ENCODE measurements at regions not wholly inside any gene's neighbourhood (a gene's known extent, or its start where the extent isn't known, plus 50 kb on each side); places are given as distances from the start of the nearest gene placed in this dataset.
"Not testable (repeated sequence)": the region's sequence is repeated elsewhere in the genome, so short reads cannot be mapped to it uniquely, and the experiment has no call there.

GRCh38 chrX:109077788-109078187 lies 341.4 kb upstream of the IRS4 start:
- no peak for TF ChIP-seq EZH2 (IDR thresholded peaks at IDR 0.05; ENCODE audit: borderline replicate concordance, low read depth, low read length, severe bottlenecking)
- TF ChIP-seq, protein P1, sequence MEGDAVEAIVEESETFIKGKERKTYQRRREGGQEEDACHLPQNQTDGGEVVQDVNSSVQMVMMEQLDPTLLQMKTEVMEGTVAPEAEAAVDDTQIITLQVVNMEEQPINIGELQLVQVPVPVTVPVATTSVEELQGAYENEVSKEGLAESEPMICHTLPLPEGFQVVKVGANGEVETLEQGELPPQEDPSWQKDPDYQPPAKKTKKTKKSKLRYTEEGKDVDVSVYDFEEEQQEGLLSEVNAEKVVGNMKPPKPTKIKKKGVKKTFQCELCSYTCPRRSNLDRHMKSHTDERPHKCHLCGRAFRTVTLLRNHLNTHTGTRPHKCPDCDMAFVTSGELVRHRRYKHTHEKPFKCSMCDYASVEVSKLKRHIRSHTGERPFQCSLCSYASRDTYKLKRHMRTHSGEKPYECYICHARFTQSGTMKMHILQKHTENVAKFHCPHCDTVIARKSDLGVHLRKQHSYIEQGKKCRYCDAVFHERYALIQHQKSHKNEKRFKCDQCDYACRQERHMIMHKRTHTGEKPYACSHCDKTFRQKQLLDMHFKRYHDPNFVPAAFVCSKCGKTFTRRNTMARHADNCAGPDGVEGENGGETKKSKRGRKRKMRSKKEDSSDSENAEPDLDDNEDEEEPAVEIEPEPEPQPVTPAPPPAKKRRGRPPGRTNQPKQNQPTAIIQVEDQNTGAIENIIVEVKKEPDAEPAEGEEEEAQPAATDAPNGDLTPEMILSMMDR (IDR thresholded peaks at IDR 0.05; ENCODE audit: borderline replicate concordance, extremely low read depth, low read length, poor library complexity, severe bottlenecking): no peak
- H3K4me1 ChIP-seq (ENCODE audit: insufficient read depth, low read length): no peaks in the 10 kb centered on the region
- H3K79me2 ChIP-seq (ENCODE audit: insufficient read depth, low read length): no peaks in the 10 kb centered on the region

GRCh38 chrX:109054181-109054581 lies 317.8 kb upstream of the IRS4 start:
- not testable (repeated sequence) for H3K27me3 ChIP-seq (ENCODE audit: insufficient read depth, low read length, poor library complexity); H3K9ac ChIP-seq (ENCODE audit: low read depth, low read length); H2AFZ ChIP-seq (ENCODE audit: low read depth, low read length); H4K20me1 ChIP-seq (ENCODE audit: insufficient read depth, low read length); DNase-seq; H3K4me1 ChIP-seq (ENCODE audit: insufficient read depth, low read length); ATAC-seq (ENCODE audit: insufficient read depth, low read depth); H3K9me3 ChIP-seq (ENCODE audit: insufficient read depth, low read length, severe bottlenecking); H3K36me3 ChIP-seq (ENCODE audit: insufficient read depth, low read length); H3K4me2 ChIP-seq (ENCODE audit: insufficient read depth, low read length); H3K27ac ChIP-seq (ENCODE audit: low read length); H3K79me2 ChIP-seq (ENCODE audit: insufficient read depth, low read length); H3K4me3 ChIP-seq (ENCODE audit: low read depth in 1 of 2, low read length in 2 of 2)

More at GRCh38 chrX:109077788-109078187, 341.4 kb upstream of the IRS4 start:
- Histone ChIP-seq H3K4me3 (ENCODE audit: low read depth in 1 of 2, low read length in 2 of 2) (no peak overlapping the region), H3K27me3 (ENCODE audit: insufficient read depth, low read length, poor library complexity) (no peaks in the 10 kb centered on the region), H4K20me1 (ENCODE audit: insufficient read depth, low read length) (no peaks in the 10 kb centered on the region), H3K4me2 (ENCODE audit: insufficient read depth, low read length) (no peak overlapping the region), H3K36me3 (ENCODE audit: insufficient read depth, low read length) (no peaks in the 10 kb centered on the region), H3K9ac (ENCODE audit: low read depth, low read length) (no peak overlapping the region), H2AFZ (ENCODE audit: low read depth, low read length) (no peak overlapping the region), H3K9me3 (ENCODE audit: insufficient read depth, low read length, severe bottlenecking) (no peaks in the 10 kb centered on the region), H3K27ac (ENCODE audit: low read length) (no peak overlapping the region)
- DNase-seq (no peak), ATAC-seq (ENCODE audit: insufficient read depth, low read depth) (no peak)

DNA sequence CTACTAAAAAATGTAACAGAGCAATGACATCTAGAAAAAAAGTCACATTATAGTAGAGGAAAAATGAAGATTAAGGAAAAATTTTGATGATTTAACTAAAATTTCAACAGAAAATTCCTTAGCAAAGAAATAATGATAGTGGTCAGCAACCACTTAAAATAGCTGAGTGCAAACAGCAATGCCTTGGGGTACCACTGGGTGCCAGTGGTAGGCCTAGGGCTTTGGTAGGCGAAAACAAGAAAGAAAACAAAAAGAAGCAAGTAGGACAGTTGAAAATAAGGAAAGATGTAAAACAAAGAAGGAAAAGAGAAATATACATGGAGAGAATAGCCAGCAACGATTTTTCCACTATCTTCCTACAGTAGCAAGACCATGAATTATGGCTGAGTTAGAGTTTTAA lies 313.5 kb upstream of the IRS4 start:
- TF ChIP-seq EZH2 (IDR thresholded peaks at IDR 0.05; ENCODE audit: borderline replicate concordance, low read depth, low read length, severe bottlenecking): no peak
- TF ChIP-seq, protein P1 (IDR thresholded peaks at IDR 0.05; ENCODE audit: borderline replicate concordance, extremely low read depth, low read length, poor library complexity, severe bottlenecking): no peak
- Histone ChIP-seq H3K9me3 (ENCODE audit: insufficient read depth, low read length, severe bottlenecking) (no peaks in the 10 kb centered on the region), H3K9ac (ENCODE audit: low read depth, low read length) (no peak overlapping the region), H3K4me2 (ENCODE audit: insufficient read depth, low read length) (no peak overlapping the region), H3K36me3 (ENCODE audit: insufficient read depth, low read length) (no peaks in the 10 kb centered on the region), H3K4me1 (ENCODE audit: insufficient read depth, low read length) (no peaks in the 10 kb centered on the region), H3K4me3 (ENCODE audit: low read depth in 1 of 2, low read length in 2 of 2) (no peak overlapping the region), H4K20me1 (ENCODE audit: insufficient read depth, low read length) (no peaks in the 10 kb centered on the region), H3K79me2 (ENCODE audit: insufficient read depth, low read length) (no peaks in the 10 kb centered on the region), H2AFZ (ENCODE audit: low read depth, low read length) (no peak overlapping the region), H3K27ac (ENCODE audit: low read length) (no peak overlapping the region), H3K27me3 (ENCODE audit: insufficient read depth, low read length, poor library complexity) (no peaks in the 10 kb centered on the region)
- ATAC-seq (ENCODE audit: insufficient read depth, low read depth): no peak
- no peak for DNase-seq

GRCh38 chrX:109049416-109049815 lies 313.1 kb upstream of the IRS4 start:
- H3K4me3 ChIP-seq (ENCODE audit: low read depth in 1 of 2, low read length in 2 of 2): no peak overlapping the region
- no peak overlapping the region for H3K9ac ChIP-seq (ENCODE audit: low read depth, low read length)
- H2AFZ ChIP-seq (ENCODE audit: low read depth, low read length): no peak overlapping the region
- H4K20me1 ChIP-seq (ENCODE audit: insufficient read depth, low read length): no peaks in the 10 kb centered on the region
- no peaks in the 10 kb centered on the region for H3K9me3 ChIP-seq (ENCODE audit: insufficient read depth, low read length, severe bottlenecking)
- H3K4me2 ChIP-seq (ENCODE audit: insufficient read depth, low read length): no peak overlapping the region
- H3K36me3 ChIP-seq (ENCODE audit: insufficient read depth, low read length): no peaks in the 10 kb centered on the region
- TF ChIP-seq, protein P1 (IDR thresholded peaks at IDR 0.05; ENCODE audit: borderline replicate concordance, extremely low read depth, low read length, poor library complexity, severe bottlenecking): no peak
- no peak for TF ChIP-seq EZH2 (IDR thresholded peaks at IDR 0.05; ENCODE audit: borderline replicate concordance, low read depth, low read length, severe bottlenecking)
- H3K4me1 ChIP-seq (ENCODE audit: insufficient read depth, low read length): no peaks in the 10 kb centered on the region
- H3K27me3 ChIP-seq (ENCODE audit: insufficient read depth, low read length, poor library complexity): no peaks in the 10 kb centered on the region
- ATAC-seq (ENCODE audit: insufficient read depth, low read depth) (no peak), DNase-seq (no peak)
- no peaks in the 10 kb centered on the region for H3K79me2 ChIP-seq (ENCODE audit: insufficient read depth, low read length)
- no peak overlapping the region for H3K27ac ChIP-seq (ENCODE audit: low read length)
